DMS153 treated with DMSO at 0.1 percent for 48 hours (cell line): ENCODE measurements at regions not wholly inside any gene's neighbourhood (a gene's known extent, or its start where the extent isn't known, plus 50 kb on each side); places are given as distances from the start of the nearest gene placed in this dataset.
"Not testable (repeated sequence)": the region's sequence is repeated elsewhere in the genome, so short reads cannot be mapped to it uniquely, and the experiment has no call there.

Experiments
- DNase-seq: peaks from one replicate; lab custom pipeline; 2025; ENCODE audit not compliant: unreplicated experiment; lab: John Stamatoyannopoulos, UW

DNA sequence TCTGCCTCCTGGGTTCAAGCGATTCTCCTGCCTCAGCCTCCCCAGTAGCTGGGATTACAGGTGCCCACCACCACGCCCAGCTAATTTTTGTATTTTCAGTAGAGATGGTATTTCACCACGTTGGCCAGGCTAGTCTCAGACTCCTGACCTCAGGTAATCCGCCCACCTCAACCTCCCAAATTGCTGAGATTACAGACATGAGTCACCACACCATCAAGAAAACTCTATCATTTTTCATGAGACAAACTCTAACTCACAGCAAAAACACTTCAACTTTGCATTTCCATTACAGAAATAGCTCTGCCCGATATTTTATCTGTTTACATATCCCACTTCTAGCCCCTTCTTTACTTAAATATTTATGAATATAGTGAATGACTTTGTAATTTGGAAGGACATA, 561.1 kb downstream of the TMX3 start:
- not testable (repeated sequence) for DNase-seq

DNA sequence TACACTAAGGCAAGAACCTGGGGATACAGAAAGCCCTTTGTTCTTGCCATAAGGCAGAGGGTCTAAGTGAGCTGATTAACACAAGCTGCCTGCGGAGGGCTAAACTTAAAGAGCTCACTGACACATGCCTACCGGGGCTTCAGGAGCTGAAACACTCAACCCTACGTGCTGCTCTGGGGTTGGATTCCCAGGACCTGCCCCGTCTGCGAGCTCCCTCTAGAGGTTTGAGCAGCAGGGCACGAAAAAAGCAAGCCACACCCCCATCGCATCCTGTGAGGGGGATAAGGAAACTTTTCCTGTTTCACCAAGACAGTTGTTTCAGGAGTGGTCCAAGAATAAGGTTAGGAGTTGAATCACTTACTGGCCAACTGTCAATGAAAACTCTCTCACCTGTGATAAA, 562.1 kb downstream of the TMX3 start:
- no peak for DNase-seq

DNA sequence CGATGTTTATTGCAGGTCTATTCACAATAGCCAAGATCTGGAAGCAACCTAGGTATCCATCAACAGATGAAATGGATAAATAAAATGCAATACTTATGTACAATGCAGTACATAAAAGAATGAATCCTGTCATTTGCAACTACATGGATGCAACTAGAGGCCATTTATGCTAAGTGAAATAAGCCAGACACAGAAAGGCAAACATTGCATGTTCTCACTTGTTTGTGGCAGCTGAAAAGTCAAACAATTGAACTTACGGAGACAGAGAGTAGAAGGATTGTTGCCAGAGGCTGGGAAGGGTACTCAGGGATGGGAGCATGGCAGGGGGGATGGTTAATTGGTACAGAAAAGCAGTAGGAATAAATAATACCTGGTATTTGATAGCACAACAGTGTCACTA, 563.9 kb downstream of the TMX3 start:
- DNase-seq = peak; percentile 53

DNA sequence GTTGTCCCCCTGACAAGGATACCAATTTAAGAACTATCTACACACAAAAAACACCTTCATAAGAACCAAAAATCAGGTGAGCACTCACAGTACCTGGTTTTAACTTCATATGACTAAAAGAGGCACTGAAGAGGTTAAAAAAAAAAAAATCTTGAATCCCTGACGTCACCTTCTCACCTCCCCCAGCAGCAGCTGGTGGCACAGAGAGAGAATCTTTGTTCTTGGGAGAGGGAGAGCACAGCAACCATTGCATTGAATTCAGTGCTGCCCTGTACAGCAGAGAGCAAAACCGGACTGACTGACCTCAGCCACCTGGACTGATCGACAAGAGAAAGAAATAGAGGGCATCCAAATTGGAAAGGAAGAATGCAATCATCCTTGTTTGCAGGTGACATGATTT, 566.0 kb downstream of the TMX3 start:
- no peak for DNase-seq

DNA sequence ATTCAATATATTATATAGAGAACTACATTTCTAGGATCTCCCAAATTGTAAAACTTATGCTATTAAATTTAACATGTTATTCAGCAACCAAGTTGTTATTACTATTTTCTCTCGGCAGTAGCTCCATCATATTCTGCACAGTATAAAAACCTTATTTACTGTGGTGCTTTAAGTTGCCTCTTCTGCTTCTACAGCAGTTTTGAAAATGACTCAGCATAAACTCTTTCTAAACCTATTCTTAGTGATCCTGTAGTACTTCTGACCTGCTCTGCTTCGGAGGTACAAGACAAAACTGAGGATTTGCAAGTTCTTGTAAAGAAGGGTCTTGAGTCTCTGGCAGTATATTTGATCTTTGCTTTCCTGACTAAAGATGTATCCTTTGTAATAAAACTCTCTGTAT, 567.2 kb downstream of the TMX3 start:
- no peak for DNase-seq

DNA sequence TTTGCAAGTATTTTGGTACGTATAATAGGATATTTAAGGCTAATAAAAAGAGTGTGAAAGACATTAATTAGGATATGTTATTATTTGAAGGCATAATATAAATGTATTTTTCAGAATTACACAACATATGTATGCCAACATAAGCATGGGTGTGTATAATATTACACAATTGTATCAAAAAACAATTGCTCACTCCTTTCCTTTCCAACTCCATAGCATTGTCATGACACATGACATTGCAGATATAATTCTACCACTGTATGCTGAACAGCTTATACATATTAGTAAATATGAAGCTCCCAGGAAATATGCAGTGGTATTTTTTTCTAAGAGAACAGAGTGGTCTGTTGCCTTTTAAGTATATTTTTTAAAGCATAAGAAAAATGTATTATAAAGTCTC, 593.1 kb downstream of the TMX3 start:
- no peak for DNase-seq

DNA sequence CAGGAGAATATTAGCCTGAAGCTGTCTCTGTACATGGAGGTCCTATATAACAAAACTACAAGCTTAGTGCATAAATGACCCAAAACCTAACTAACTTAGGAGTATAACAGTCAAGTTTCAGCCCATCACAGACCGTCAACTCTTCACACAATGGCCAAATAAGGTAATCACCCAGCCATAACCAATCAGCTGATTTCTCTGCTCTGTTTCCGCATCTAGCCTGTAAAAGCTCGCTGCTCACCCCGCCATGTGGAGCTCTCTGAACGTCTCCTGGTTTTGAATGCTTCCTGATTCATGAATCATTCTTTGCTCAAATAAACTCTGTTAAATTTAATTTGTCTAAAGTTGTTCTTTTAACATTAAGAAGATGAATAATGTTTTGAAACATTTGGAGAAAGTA, 593.6 kb downstream of the TMX3 start:
- no peak for DNase-seq

DNA sequence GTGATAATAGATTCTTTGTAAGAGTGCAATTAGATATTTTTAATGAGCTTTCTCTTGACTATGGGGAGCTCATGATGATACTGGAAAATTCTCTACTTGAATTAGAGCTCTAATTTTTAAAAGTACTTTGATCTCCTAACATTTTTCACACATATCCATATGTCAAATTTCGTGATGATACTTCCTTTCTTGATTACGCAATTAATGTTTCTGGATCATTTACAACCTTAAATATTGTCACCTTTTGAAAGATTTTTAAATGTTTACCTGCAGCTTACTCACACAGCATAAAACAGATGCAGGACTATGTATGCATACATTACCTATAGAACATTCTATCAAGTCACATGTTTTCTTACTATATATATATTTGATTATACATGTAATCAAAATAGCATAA, 598.5 kb upstream of the DSEL start:
- no peak for DNase-seq

DNA sequence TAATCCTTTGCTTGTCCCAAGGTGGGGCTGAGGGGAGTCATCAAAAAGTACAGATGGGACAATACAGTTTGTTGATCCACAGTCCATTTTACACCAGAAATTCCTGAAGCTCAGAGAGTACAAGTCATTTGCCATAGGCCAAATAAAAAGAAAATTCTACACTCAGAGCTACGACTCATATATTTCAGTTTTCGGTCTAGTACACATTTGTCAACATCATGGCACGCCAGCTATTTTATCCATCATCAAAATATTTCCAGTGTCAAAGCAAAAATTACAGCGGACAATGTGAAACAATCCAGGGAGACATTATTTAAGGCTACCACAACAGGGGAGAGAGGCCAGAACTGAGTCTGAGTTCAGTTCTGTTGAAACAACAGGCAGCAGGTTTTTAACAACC, 587.5 kb upstream of the DSEL start:
- no peak for DNase-seq

DNA sequence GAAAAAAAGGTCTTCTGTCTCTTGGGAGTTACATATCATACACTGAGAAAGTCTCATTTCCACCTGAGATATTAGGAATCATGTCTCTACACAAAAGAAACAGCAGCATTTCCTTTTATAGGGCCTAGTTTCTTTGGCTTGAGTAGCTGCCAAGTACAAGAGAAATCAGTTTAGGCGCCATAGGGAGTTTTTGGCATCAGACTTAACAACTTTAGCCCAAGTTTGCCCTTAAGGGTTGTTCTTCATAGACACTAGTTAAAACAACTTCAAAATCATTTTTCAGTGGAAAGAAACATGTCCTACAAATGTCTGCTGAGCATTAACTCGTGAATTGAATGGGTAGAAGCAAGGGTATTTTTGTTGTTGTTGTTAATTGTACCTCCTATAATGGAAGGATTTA, 587.0 kb upstream of the DSEL start:
- no peak for DNase-seq

DNA sequence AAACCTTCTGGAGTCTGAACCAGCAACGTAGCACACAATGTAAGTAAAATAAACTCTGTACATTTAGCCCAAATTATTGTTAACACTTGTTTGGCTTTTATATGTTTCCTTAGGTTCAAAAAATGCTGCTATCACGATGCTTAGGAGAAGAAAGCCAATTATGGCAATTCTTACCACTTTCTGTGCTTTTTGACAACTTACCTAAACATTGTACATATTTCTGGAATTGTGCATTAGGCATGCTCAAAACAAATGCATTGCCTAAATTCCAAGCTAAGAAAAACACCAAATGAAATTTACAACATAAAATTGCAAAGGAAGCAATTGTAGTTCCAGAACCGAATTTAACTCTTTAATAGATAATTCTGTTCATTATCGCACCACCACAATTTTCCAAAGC, 585.6 kb upstream of the DSEL start:
- no peak for DNase-seq

DNA sequence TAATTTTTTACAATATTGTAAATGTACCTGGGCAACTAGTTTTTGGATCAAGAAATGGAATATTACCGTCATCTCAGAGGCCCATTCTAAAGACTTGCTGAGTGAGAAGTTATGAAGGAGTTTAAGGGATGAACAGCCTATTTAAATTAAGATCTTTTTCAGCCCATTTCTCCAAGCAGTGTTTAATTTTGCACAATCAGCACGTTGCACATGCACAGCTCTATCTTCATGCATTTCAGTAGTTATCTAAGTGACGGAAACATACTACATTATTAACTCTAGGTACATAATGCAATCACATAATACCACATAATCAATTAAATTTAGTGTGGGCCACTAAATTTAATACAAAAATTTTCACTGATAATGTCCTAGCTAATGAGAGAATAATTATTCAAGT, 582.1 kb upstream of the DSEL start:
- no peak for DNase-seq

DNA sequence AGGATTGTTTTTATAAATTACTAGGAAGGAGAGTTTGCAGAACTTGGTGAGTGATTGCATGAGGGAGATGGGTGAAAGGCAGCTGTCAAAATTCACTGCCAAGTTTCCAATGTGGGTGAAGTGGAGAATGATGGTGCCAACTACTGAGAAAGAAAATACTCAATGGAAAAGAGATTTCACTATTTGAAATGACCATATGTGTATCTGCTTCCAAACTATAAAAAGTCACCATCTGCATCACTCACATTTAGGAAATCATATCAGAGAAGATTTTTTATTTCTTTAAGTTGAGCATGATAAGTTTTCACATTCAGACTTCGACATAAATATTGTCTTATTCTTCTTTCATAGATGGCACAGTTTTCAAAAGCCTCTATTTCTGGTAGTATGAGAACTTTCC, 570.0 kb upstream of the DSEL start:
- DNase-seq = no peak

DNA sequence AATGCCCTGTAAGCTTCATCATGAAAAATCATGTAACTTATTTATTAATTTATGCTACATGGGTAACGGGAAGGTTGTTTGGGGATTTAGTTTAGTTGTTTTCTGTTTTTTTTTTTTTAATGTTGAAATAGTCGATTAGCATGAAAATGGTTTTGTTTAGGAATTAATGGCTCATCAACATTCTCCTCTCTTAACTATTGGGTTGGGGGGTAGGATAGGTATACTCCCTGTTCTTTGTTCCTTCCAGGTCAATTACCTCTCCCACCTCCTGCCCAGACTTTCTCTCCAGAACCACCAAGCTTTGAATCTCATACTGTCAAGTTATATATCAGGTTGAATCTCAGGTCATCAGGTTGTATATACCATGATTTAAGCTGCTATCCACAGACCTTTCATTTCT, 568.7 kb upstream of the DSEL start:
- no peak for DNase-seq

DNA sequence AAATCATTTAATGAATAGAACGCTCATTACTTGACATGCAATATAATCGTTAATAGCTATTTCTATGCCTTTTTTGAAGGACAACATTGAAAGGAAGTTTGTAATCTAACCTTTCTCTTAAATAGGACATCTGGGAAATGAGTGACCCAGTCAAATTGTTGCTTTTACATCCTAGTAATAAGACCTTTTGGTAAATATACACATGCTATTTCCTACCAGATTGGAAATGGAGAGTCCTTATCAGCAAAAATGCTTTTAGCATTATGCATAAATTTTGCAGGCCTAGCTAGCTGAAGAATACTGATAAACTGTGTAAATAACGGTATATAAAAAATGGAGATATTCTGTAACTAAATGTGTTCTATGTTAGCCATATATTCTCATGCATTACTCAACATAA, 567.3 kb upstream of the DSEL start:
- DNase-seq = no peak

DNA sequence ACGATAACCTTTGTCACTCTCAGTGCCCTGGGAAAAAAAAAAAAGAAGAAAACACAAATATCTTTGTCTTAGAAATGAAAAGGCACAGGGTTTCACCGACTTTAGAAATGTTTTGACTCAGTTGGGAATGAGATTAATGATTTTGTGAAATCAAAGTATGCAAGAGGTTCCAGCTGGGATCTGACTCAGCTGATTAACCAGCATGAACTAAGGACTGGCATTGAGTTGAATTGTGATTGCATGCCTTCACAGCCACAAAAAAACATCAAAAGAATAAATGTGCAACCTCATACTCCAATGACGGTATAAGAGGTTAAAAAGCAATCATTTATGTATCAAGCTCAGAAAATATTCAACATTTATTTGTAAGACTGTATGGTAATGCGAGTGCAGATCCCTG, 566.6 kb upstream of the DSEL start:
- no peak for DNase-seq

DNA sequence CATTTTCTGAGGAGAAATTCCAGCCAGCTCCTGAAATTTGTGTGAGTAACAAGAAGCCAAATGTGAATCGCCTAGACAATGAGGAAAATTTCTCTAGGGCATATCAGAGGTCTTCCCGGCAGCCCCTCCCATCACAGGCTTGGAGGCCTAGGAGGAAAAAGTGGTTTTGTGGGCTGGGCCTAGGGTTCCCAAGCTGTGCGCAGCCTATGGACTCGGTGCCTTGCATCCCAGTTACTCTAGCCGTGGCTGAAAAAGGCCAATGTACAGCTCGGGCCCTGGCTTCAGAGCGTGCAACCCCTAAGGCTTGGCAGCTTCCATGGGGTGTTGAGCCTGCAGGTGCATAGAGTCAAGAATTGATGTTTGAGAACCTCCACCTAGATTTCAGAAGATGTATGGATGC, 556.2 kb upstream of the DSEL start:
- DNase-seq = no peak

DNA sequence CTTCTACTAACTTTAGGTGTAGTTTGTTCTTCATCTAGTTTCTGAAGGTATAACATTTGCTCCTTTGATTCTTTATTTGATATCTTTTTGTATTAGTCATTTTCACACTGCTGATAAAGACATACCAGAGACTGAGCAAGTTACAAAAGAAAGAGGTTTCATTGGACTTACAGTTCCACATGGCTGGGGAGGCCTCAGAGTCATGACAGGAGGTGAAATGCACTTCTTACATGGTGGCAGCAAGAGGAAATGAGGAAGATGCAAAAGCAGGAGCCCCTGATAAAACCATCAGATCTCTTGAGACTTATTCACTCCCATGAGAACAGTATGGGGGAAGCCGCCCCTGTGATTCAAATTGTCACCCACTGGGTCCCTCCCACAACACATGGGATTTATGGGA, 544.4 kb upstream of the DSEL start:
- DNase-seq = no peak

DNA sequence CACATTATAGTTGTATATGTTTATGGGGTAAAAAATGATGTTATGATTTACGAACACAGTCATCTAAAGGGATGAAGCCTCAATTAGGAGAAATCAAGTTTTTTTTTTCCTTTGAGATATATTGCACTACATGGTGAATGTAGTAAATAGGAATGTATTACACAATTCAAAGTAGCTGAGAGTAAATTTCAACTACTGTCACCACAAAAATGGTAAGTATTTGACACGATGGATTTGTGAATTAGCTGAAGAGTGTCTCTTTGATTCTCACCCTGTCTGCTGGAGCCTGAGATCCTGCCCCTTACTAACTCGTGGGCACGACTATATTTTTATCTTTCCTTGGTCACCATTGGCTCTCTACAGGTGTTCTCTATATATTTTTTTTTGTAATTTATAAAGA, 540.4 kb upstream of the DSEL start:
- DNase-seq = no peak

DNA sequence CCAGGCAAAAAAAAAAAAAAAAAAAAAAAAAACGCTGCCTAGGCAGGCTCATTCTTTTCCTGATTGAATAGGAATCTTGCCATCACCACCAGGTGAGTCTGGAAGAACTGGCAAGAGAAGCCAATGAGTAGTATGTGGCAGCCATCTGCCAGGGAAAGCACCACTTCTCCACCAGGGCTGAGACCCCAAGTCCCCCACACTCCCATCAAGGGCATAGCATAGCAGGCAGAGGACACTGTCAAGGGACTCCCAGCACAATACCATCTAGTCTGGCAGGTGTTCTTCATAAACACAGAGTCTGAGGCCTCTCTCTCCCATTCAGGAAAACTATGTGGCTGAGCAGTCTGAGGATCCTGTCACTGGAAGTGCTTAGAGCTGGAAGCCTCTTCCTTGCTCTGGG, 538.1 kb upstream of the DSEL start:
- no peak for DNase-seq

DNA sequence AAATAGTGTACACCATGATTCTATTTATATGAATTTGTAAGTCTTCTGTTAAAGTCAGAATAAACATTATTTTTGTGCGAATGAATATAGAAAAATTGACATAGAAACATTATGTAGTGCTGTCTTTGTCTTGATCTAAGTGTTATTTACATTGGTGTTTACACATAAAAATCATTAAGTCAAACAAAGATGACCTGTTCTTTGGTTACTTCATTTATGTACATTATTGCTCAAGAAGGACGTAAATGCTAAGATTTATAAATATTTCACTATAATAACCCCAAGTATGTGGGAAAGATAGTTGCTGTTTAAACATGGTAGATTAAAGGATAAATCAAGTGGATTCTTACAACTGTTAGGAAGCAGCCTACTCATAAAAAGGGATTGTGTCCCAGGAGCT, 536.8 kb upstream of the DSEL start:
- no peak for DNase-seq

DNA sequence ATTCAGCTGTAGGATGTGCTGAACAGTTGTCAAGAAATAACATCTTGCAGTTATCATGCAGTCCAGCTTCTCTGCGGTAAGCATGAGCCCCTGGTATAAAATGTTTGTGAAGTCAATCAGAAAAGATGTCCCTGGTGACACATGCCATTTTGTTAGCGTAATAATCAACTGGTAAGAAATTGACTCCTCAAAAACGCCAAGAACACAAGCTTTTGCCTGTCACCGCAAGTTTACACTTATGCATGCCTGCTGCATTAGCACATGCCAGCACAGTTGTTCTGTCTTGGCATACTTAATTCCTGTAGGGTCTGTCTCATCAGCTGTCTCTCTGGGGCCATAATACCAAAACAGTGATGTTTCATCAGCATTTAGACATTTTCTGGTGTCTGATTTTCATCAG, 524.8 kb upstream of the DSEL start:
- no peak for DNase-seq

DNA sequence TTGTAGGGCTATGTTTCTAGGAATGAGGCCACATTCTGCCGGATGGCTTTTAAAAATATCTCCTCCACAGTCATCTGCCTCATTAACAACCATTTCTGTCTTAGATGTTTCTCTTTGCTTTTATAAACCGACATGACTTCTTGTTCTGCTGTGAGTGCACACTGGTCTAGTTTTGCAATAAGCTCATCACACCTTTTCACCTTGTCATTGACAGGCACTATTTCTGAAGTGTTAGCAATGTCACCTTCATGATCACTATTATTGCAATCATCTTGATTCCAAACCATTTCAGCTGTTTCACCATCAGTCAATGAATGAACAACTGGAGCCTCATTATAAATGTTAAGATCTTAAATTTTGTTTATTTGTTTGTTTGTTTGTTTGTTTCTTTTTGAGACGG, 523.7 kb upstream of the DSEL start:
- no peak for DNase-seq

DNA sequence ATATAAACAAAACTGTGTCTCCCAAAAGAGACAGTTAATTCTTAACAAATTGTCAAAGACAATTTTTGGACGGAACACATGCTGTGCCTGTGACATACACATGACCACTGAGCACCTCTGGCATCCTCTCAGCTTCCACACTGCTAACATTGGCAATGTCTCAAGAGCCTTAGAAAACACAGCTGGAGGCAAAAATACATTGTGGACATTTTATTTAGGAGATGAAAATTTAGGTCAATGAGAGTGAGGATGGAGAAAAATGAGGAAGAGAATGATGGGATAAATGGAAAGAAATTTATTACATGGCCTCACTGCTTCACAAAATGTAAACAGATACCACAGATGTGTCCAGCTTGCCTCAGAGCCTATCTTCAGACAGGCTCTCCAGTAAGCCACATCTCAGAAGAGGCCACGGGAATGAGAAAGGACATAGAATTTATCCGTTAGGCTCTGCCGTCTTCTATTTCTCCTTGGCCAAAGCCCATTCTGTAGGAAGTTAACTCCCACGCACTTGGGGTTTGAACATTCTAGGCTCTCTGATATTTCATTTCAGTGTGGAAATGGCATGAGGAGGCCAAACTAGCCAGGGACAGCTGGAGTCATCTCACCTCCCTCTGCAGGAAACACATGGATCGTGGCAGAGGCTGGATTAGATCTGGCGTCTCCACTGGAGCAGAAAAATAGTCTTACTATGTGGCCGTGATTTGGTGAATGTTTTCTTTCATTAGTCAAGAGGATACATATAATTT, 519.4 kb upstream of the DSEL start:
- no peak for DNase-seq
